Thoracic aorta (tissue), 2 donors: ENCODE measurements at regions not wholly inside any gene's neighbourhood (a gene's known extent, or its start where the extent isn't known, plus 50 kb on each side); places are given as distances from the start of the nearest gene placed in this dataset.

Source experiments
- ATAC-seq: fragments of 150-250 bp; one replicate; pipeline ENCODE4 v1.8.0; 2017; ENCODE audit warnings: low read depth; ENCODE audit not compliant: insufficient number of reproducible peaks, low FRiP score
- DNase-seq: peaks from one replicate; pipeline ENCODE4 v3.0.0-alpha.2; 2020; ENCODE audit warnings: low spot score
- H3K27ac ChIP-seq, 2 donors: fragments of 200-600 bp; sonication (generic); 1 replicate in 1 of 2; 2 replicates in 1 of 2; pipeline ENCODE4 v1.5.1; 2016; ENCODE audit warnings: mild to moderate bottlenecking in 2 of 2, moderate library complexity in 2 of 2
- H3K27me3 ChIP-seq: fragments of 200-600 bp; sonication (generic); replicated peaks from 2 replicates; pipeline ENCODE4 v1.6.0; 2016; ENCODE audit warnings: mild to moderate bottlenecking; ENCODE audit not compliant: insufficient read depth
- H3K36me3 ChIP-seq: fragments of 200-600 bp; sonication (generic); one replicate; pipeline ENCODE4 v1.5.1; 2016
- H3K4me1 ChIP-seq, 2 donors: fragments of 200-600 bp; sonication (generic); 1 replicate in 1 of 2; 2 replicates in 1 of 2; pipeline versions ENCODE4 v1.5.1 to v1.6.0; 2016; ENCODE audit warnings: low read depth in 2 of 2, mild to moderate bottlenecking in 1 of 2; ENCODE audit not compliant: control insufficient read depth in 1 of 2
- H3K4me3 ChIP-seq: fragments of 200-600 bp; sonication (generic); 2 replicates; pipeline ENCODE4 v1.5.1; 2016; ENCODE audit warnings: mild to moderate bottlenecking
- H3K9me3 ChIP-seq: fragments of 200-600 bp; sonication (generic); 2 replicates; pipeline ENCODE4 v1.5.1; 2016
- CTCF ChIP-seq: fragments of 200-600 bp; sonication (generic); IDR thresholded peaks from one replicate; pipeline ENCODE4 v1.5.1; 2019; ENCODE audit warnings: antibody characterized with exemption

- Histone ChIP-seq H3K4me3 (no peak overlapping the region), H3K27me3 (no peaks in the 10 kb centered on the region), H3K4me1 (no peaks in the 10 kb centered on the region), H3K9me3 (no peaks in the 10 kb centered on the region), H3K27ac (no peak overlapping the region), H3K36me3 (no peaks in the 10 kb centered on the region)
- no peak for ATAC-seq
- TF ChIP-seq CTCF: no peak
- DNase-seq: no peak
Measured at GRCh38 chr6:95517568-95517967, 59.8 kb upstream of the MANEA start.

DNA sequence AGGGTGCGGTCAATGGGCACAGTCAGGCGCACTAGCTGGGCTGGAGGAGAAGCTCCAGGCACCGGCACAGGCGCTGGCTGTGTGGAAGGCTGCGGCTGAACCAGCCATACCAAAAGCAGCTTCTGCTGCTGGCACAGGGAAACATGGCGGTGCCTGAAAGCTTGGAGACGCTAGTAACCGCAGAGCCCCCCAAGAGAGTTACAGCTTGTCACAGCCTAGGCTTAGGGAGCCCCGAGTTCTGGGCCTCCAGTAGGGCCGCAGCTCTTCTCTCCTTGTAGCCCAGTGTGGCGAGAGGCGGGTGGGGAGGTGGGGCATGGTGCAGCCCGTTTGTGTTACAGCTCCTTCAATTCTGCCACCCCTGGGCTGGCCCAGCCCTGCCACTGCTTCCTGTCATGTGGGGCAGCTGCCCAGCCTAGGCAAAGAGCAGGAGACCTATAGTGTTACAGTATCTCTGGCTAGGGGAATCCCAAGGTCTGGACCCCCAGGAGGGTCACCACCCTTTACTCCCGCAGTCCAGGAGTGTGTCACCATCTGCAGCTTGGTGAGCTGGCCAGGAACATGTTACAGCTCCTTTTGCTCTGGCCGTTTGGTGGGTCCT, 58.6 kb upstream of the MANEA start:
- no peak for DNase-seq
- H3K27ac ChIP-seq: no peak overlapping the region

GRCh38 chr6:95519228-95520037, 57.9 kb upstream of the MANEA start:
- TF ChIP-seq CTCF: no peak
- DNase-seq (no peak), ATAC-seq (no peak)
- Histone ChIP-seq H3K36me3 (no peaks in the 10 kb centered on the region), H3K27me3 (no peaks in the 10 kb centered on the region), H3K27ac (no peak overlapping the region), H3K4me3 (no peak overlapping the region), H3K9me3 (no peaks in the 10 kb centered on the region), H3K4me1 (no peaks in the 10 kb centered on the region)

More for the DNA sequence above, 58.6 kb upstream of the MANEA start:
- no peak for TF ChIP-seq CTCF
- no peak overlapping the region for H3K4me3 ChIP-seq
- no peaks in the 10 kb centered on the region for H3K36me3 ChIP-seq
- no peaks in the 10 kb centered on the region for H3K9me3 ChIP-seq
- H3K27me3 ChIP-seq: no peaks in the 10 kb centered on the region
- no peaks in the 10 kb centered on the region for H3K4me1 ChIP-seq
- no peak for ATAC-seq

GRCh38 chr6:95521181-95521580, 56.2 kb upstream of the MANEA start:
- Histone ChIP-seq H3K27ac (no peak overlapping the region), H3K27me3 (no peaks in the 10 kb centered on the region), H3K4me1 (no peaks in the 10 kb centered on the region), H3K36me3 (no peaks in the 10 kb centered on the region), H3K9me3 (no peaks in the 10 kb centered on the region), H3K4me3 (no peak overlapping the region)
- ATAC-seq (no peak), DNase-seq (no peak)
- no peak for TF ChIP-seq CTCF
